HG03139 (cell line): ENCODE measurements at regions not wholly inside any gene's neighbourhood (a gene's known extent, or its start where the extent isn't known, plus 50 kb on each side); places are given as distances from the start of the nearest gene placed in this dataset.

Experiments
- ATAC-seq: cut with Tn5 transposase; IDR thresholded peaks from one replicate; pipeline ENCODE4 v1.9.1; 2021; ENCODE audit not compliant: unreplicated experiment

- ATAC-seq: no peak
Measured at GRCh38 chr6:100144991-100145390, 151.0 kb upstream of the MCHR2 start.

GRCh38 chr6:100138346-100139022, 144.5 kb upstream of the MCHR2 start:
- no peak for ATAC-seq

GRCh38 chr6:100137759-100138158, 143.7 kb upstream of the MCHR2 start:
- ATAC-seq: no peak

GRCh38 chr6:100136590-100136989, 142.6 kb upstream of the MCHR2 start:
- ATAC-seq: no peak

GRCh38 chr6:100135977-100136376, 142.0 kb upstream of the MCHR2 start:
- ATAC-seq: no peak

- ATAC-seq: no peak
Measured at GRCh38 chr6:100134703-100135102, 140.7 kb upstream of the MCHR2 start.

GRCh38 chr6:100134297-100134696, 140.3 kb upstream of the MCHR2 start:
- ATAC-seq: no peak

GRCh38 chr6:100132005-100132404, 138.0 kb upstream of the MCHR2 start:
- ATAC-seq: no peak

- no peak for ATAC-seq
Measured at GRCh38 chr6:100130630-100131029, 136.6 kb upstream of the MCHR2 start.

- ATAC-seq: no peak
Measured at GRCh38 chr6:100126790-100127484, 132.9 kb upstream of the MCHR2 start.

- ATAC-seq: no peak
Measured at GRCh38 chr6:100121854-100122609, 128.0 kb upstream of the MCHR2 start.

- ATAC-seq: no peak
Measured at GRCh38 chr6:100119261-100119660, 125.2 kb upstream of the MCHR2 start.

- no peak for ATAC-seq
Measured at GRCh38 chr6:100118301-100118700, 124.3 kb upstream of the MCHR2 start.

- no peak for ATAC-seq
Measured at GRCh38 chr6:100117680-100118079, 123.7 kb upstream of the MCHR2 start.

- ATAC-seq: peak; percentile 70
Measured at GRCh38 chr6:100116411-100117194, 122.6 kb upstream of the MCHR2 start.

- no peak for ATAC-seq
Measured at GRCh38 chr6:100115407-100116101, 121.5 kb upstream of the MCHR2 start.

GRCh38 chr6:100112855-100113508, 119.0 kb upstream of the MCHR2 start:
- no peak for ATAC-seq

GRCh38 chr6:100105919-100106529, 112.0 kb upstream of the MCHR2 start:
- no peak for ATAC-seq

- peak; percentile 63 for ATAC-seq
Measured at GRCh38 chr6:100105138-100105537, 111.1 kb upstream of the MCHR2 start.

GRCh38 chr6:100103931-100104330, 109.9 kb upstream of the MCHR2 start:
- ATAC-seq: no peak
